ENCODE measurements at regions not wholly inside any gene's neighbourhood (a gene's known extent, or its start where the extent isn't known, plus 50 kb on each side); places are given as distances from the start of the nearest gene placed in this dataset.

- no peak for DNase-seq
Measured at GRCh38 chr3:62981962-62982361, 106.7 kb upstream of the CADPS start.

- no peak for DNase-seq
Measured at GRCh38 chr3:62982795-62983455, 107.7 kb upstream of the CADPS start.

- DNase-seq = no peak
Measured at GRCh38 chr3:62986061-62986460, 110.8 kb upstream of the CADPS start.

- no peak for DNase-seq
Measured at GRCh38 chr3:62987721-62988120, 112.5 kb upstream of the CADPS start.

- DNase-seq = no peak
Measured at GRCh38 chr3:62990704-62991413, 115.6 kb upstream of the CADPS start.

GRCh38 chr3:62992520-62992919 is 117.3 kb upstream of the CADPS start:
- no peak for DNase-seq

- DNase-seq = no peak
Measured at GRCh38 chr3:62995119-62995518, 119.9 kb upstream of the CADPS start.

- no peak for DNase-seq
Measured at GRCh38 chr3:62995530-62995929, 120.3 kb upstream of the CADPS start.

GRCh38 chr3:62997369-62997768 is 122.2 kb upstream of the CADPS start:
- DNase-seq = no peak

- no peak for DNase-seq
Measured at GRCh38 chr3:62999158-62999557, 123.9 kb upstream of the CADPS start.

GRCh38 chr3:62999791-63000190 is 124.6 kb upstream of the CADPS start:
- no peak for DNase-seq

GRCh38 chr3:63004448-63004847 is 129.2 kb upstream of the CADPS start:
- no peak for DNase-seq

- peak in 1 of 3 donors; percentile 2 for DNase-seq
Measured at GRCh38 chr3:63015614-63016309, 140.5 kb upstream of the CADPS start.

- DNase-seq = no peak
Measured at GRCh38 chr3:63022114-63022513, 146.9 kb upstream of the CADPS start.

GRCh38 chr3:63026722-63027121 is 151.5 kb upstream of the CADPS start:
- DNase-seq = no peak

- no peak for DNase-seq
Measured at GRCh38 chr3:63029326-63029725, 154.1 kb upstream of the CADPS start.

GRCh38 chr3:63029921-63030320 is 154.7 kb upstream of the CADPS start:
- no peak for DNase-seq

GRCh38 chr3:63030666-63031065 is 155.4 kb upstream of the CADPS start:
- DNase-seq = no peak

- no peak for DNase-seq
Measured at GRCh38 chr3:63032881-63033280, 157.7 kb upstream of the CADPS start.

- peak in 1 of 3 donors; percentile 52 for DNase-seq
Measured at GRCh38 chr3:63034101-63034500, 158.9 kb upstream of the CADPS start.

- DNase-seq = no peak
Measured at GRCh38 chr3:63037116-63037515, 161.9 kb upstream of the CADPS start.

GRCh38 chr3:63042833-63043232 is 167.6 kb upstream of the CADPS start:
- peak in 1 of 3 donors; percentile 55 for DNase-seq

GRCh38 chr3:63043631-63044030 is 168.4 kb upstream of the CADPS start:
- peak in 1 of 3 donors; percentile 59 for DNase-seq
